Astrocyte of the cerebellum (primary cell): ENCODE measurements at regions not wholly inside any gene's neighbourhood (a gene's known extent, or its start where the extent isn't known, plus 50 kb on each side); places are given as distances from the start of the nearest gene placed in this dataset.

ENCODE experiments used
- DNase-seq: peaks from one replicate; pipeline ENCODE4 v3.0.0-alpha.2; 2011; ENCODE audit warnings: low read depth
- H3K4me3 ChIP-seq: 2 replicates; pipeline ENCODE4 v1.5.1; 2011; ENCODE audit warnings: mild to moderate bottlenecking, low read depth, low read length, moderate library complexity
- in situ Hi-C: cut with HindIII; loops from 2 replicates; pipeline ENCODE4 v1.10.0; 2017; ENCODE audit warnings: low sequenced_read_pairs
- TF ChIP-seq, protein P1 (sequence below): IDR thresholded peaks from 2 replicates; pipeline ENCODE4 v1.5.1; 2012; ENCODE audit warnings: low read length, low read depth, moderate library complexity, mild to moderate bottlenecking; ENCODE audit errors: missing control alignments

DNA sequence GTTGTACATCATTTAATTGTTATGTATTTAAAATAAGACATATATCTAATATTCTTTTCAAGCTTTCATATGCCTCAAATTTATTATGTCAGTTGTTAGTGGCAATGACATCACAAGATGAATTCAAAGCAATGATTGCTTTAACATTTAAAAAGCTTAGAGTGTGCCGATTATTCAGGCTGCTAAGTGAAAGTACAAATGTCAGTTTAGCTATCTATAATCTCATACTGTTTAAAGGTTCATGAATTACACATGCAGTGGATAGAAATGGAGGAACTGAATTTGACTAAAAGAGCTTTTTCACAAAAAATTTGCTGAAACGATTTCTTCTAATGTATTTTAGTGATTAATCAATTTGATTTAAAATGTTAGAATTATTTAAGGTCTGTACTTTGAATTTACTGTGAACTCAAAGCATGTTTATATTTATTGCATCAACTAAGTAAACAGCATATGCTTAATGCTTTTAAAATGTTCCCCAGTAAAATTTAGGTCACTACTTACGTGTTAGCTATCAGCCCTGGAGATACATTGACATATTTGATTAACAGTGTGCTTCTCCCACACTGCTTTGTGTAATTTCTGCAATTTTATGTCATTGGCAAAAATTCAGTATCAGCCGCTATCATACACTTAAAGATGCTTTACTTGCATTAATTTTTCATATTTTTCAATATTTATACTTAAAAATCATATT is 334.9 kb downstream of the PARP8 start:
- DNase-seq, result no peak
- in situ Hi-C loops, result no loop called here
- H3K4me3 ChIP-seq, result no peak overlapping the region
- TF ChIP-seq, protein P1, sequence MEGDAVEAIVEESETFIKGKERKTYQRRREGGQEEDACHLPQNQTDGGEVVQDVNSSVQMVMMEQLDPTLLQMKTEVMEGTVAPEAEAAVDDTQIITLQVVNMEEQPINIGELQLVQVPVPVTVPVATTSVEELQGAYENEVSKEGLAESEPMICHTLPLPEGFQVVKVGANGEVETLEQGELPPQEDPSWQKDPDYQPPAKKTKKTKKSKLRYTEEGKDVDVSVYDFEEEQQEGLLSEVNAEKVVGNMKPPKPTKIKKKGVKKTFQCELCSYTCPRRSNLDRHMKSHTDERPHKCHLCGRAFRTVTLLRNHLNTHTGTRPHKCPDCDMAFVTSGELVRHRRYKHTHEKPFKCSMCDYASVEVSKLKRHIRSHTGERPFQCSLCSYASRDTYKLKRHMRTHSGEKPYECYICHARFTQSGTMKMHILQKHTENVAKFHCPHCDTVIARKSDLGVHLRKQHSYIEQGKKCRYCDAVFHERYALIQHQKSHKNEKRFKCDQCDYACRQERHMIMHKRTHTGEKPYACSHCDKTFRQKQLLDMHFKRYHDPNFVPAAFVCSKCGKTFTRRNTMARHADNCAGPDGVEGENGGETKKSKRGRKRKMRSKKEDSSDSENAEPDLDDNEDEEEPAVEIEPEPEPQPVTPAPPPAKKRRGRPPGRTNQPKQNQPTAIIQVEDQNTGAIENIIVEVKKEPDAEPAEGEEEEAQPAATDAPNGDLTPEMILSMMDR, result no peak

DNA sequence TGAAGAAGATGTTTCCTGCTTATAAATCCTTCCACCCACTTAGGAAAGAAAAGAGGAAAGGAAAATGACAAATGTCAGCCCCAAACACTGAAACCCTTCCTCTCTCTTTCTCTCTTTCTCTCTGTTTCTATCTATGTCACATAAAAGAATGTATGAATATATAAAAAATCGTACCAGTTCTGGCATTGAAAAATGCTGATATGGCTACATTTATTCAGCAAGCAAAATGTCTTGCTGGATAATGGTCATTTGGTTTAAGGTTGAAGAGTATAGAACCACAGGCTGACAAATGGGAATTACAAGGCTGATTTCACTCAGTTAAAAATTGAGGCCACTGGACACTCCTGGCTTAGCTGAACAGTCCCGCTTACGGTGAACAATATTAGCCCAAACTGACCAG is 335.9 kb downstream of the PARP8 start:
- in situ Hi-C loops, result no loop called here
- no peak overlapping the region for H3K4me3 ChIP-seq
- DNase-seq, result no peak
- TF ChIP-seq, protein P1, result no peak

DNA sequence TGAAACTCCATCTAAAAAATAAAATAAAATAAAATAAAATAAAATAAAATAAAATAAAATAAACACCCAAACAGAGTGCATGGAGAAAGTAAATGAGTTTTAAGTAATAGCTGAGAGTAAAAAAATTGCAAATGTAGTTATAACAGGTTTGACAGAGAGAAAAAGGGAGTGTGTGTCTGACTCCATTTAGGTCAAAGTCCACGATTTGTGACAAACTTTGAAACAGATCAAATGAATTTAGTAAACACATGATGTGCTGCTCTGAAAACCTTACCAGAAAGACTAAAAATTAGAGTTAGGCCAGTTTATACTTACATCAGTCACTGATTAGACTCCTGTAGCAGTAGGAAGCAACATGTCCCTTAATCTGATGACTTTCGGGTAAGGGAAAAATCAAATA is 346.6 kb downstream of the PARP8 start:
- in situ Hi-C loops, result no loop called here
- no peak overlapping the region for H3K4me3 ChIP-seq
- no peak for DNase-seq
- TF ChIP-seq, protein P1, result no peak

DNA sequence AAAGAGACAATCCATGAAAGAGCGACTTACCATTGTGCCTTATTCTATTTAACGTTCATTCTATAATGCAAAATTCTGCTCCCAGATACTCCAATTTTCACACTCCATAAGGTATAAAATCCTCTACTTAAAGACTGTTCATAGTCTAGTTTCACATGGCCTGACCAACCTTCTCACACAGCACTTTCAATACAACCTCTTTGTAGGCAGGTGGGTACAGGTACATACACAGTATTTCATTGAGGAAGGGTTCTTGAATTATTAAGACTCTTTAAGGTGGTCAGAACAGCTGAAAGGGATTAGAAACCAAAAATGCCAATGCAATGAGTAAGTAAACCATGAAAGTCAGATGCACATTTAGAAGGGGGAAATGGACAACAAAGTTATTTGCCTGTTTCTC is 352.0 kb downstream of the PARP8 start:
- no peak for DNase-seq
- in situ Hi-C loops, result no loop called here
- TF ChIP-seq, protein P1, result no peak
- no peak overlapping the region for H3K4me3 ChIP-seq

DNA sequence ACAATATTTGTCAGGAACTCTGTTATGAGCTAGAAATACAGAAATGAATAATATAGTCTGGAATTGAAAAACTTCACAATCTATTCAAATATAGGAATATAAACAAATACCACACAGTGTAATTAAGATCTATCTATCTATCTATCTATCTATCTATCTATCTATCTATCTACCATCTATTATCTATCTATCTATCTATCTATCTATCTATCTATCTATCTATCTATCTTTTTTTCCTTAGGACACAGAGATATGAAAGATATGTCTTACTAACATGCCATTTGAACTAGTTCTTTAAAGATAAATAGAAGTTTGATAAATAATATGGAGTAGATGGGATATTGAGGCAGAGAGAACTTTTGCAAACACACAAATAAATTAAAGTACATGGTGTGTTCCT is 357.8 kb downstream of the PARP8 start:
- TF ChIP-seq, protein P1, result no peak
- in situ Hi-C loops, result no loop called here
- DNase-seq, result no peak

DNA sequence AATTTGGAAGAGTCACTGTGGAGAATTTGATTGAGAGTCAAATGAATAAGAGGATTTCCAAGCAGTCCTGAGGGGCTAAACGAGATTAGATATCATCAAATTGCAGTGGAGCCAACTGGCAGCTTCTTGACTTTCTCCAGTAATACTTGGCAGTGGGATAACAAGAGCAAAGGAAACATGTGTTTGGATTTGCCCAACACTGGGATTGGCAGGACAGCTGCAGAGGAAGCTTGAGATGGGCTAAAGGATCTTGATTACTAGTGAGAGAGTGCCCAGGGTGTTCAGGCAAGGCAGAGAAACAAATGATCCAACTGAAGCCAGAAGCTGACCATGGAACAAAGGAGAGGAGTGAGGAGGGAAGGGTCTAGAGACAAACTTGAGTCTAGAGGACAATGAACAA is 356.0 kb upstream of the ISL1 start:
- in situ Hi-C loops, result no loop called here

More for the DNA sequence above, 357.8 kb downstream of the PARP8 start:
- no peak overlapping the region for H3K4me3 ChIP-seq

More for the DNA sequence above, 356.0 kb upstream of the ISL1 start:
- H3K4me3 ChIP-seq, result no peak overlapping the region
- no peak for DNase-seq
- TF ChIP-seq, protein P1, result no peak
